ENCODE measurements at regions not wholly inside any gene's neighbourhood (a gene's known extent, or its start where the extent isn't known, plus 50 kb on each side); places are given as distances from the start of the nearest gene placed in this dataset.

DNA sequence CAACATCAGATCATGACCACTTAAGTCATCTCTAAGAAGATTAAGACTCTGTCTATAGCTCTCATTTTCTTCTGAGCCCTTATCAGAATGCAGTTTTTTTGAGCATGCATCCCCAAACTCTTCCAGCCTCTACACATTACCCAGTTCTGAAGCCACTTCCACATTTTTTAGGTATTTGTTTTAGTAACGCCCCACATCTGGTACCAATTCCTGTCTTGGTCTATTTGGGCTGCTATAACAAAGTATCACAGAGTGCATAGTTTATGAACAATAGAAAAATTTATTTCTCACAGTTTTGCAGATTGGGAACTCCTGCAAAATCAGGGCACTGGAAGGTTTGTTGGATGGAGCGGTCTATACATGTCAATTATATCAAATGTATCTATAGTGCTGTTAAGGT lies 107.7 kb upstream of the KCND2 start:
- TF ChIP-seq, protein P1, sequence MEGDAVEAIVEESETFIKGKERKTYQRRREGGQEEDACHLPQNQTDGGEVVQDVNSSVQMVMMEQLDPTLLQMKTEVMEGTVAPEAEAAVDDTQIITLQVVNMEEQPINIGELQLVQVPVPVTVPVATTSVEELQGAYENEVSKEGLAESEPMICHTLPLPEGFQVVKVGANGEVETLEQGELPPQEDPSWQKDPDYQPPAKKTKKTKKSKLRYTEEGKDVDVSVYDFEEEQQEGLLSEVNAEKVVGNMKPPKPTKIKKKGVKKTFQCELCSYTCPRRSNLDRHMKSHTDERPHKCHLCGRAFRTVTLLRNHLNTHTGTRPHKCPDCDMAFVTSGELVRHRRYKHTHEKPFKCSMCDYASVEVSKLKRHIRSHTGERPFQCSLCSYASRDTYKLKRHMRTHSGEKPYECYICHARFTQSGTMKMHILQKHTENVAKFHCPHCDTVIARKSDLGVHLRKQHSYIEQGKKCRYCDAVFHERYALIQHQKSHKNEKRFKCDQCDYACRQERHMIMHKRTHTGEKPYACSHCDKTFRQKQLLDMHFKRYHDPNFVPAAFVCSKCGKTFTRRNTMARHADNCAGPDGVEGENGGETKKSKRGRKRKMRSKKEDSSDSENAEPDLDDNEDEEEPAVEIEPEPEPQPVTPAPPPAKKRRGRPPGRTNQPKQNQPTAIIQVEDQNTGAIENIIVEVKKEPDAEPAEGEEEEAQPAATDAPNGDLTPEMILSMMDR (IDR thresholded peaks at IDR 0.05; ENCODE audit: extremely low read depth, insufficient read depth, missing control alignments): no peak
- in situ Hi-C loops (cut with MboI; ENCODE audit: low pct_unique_long_range_greater_than_20kb, low sequenced_read_pairs, unreplicated experiment): no loop called here
- DNase-seq (ENCODE audit: low spot score): no peak

DNA sequence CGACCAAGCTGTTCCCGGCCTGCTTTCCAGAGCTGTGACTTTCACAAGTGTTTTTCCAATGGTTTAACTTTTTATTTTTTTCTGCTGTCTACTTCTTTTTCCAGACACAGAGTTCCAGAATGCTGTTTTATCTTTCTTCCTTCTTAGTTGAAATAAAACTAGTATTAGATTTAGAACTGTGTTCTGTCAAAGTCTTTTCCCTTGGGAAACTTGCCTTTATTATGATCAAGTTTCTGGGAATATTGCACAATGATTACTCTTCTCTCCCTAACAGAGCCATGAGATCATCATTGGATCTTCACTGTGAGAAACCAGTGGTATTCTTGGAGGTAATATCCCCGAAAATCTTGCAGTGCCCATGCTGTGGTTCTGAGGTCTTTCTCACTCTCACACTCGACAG lies 104.9 kb upstream of the KCND2 start:
- TF ChIP-seq, protein P1 (IDR thresholded peaks at IDR 0.05; ENCODE audit: extremely low read depth, insufficient read depth, missing control alignments): no peak
- no peak for DNase-seq (ENCODE audit: low spot score)
- in situ Hi-C loops (cut with MboI; ENCODE audit: low pct_unique_long_range_greater_than_20kb, low sequenced_read_pairs, unreplicated experiment): no loop called here

DNA sequence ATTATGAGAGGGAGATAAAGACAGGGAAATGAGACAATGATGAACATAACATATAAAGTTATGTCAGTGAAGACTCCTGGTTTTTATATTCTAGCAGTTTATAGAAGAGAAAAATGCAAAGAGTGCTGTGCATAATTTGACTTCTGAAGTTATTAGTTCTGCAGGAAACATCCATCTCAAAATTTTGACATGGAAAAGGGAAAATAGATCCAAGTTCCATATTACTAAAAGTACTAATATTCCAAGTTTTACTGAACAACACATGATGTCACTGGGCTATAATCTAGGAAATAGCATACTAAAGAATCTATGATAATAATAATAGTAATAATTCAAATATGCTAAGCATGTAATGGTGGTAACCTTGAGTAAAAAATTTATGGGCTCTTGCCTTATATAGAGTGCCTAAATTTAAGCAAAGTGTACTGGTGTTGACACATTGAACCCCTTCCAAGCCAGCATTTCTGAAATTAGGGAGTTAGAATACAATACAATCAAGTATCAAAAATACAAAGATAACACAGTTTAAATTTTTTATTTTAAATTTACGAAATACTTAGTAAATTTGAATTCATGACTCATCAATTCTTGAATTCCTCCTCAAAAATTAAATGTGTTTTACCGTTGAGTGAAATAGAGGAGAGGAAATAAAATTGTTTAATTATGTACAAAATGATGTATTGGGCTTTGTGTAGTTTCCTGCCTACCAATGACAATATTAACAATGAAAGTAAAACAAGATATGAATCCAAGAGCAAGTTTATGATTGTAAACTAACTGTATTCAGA lies 102.8 kb upstream of the KCND2 start:
- in situ Hi-C loops (cut with MboI; ENCODE audit: low pct_unique_long_range_greater_than_20kb, low sequenced_read_pairs, unreplicated experiment): no loop called here
- DNase-seq (ENCODE audit: low spot score): no peak
- TF ChIP-seq, protein P1 (IDR thresholded peaks at IDR 0.05; ENCODE audit: extremely low read depth, insufficient read depth, missing control alignments): no peak

DNA sequence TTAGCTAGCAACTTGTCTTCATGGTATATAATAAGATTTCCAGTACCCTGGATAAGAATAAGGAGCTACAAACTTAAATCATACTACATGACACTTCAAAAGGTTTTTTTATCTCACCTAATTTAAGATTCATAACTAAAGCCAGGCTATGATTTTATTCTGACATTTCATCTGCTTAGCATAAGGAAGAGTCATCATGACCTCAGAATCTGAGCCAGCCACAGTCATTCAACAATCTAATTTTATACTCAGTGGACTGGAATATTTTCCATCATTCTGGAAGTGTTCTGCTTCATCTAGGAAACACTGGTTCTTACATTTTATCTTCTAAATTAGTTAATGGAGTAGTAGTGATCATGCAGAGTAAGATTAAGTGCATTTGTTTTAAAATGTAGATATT lies 102.1 kb upstream of the KCND2 start:
- in situ Hi-C loops (cut with MboI; ENCODE audit: low pct_unique_long_range_greater_than_20kb, low sequenced_read_pairs, unreplicated experiment): no loop called here
- DNase-seq (ENCODE audit: low spot score): no peak
- TF ChIP-seq, protein P1 (IDR thresholded peaks at IDR 0.05; ENCODE audit: extremely low read depth, insufficient read depth, missing control alignments): no peak

DNA sequence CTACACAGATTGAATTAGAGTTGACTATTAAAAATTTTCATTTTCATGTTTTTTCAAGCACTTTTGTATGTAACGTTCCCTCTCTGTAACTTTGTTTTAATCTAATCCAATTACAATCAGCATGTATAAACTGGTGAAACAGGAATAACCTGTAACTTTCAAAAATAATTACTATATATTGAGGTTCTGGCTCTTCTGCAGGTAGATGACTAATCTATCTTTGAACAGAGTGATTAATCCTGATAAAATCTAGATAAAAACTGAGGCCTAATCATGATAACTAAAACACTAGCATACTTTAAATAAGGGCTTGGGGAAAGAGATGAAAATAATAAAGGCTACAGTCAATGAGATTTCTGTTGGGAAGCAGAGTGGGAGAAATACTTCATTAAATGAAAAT lies 101.6 kb upstream of the KCND2 start:
- in situ Hi-C loops (cut with MboI; ENCODE audit: low pct_unique_long_range_greater_than_20kb, low sequenced_read_pairs, unreplicated experiment): no loop called here
- no peak for DNase-seq (ENCODE audit: low spot score)
- TF ChIP-seq, protein P1 (IDR thresholded peaks at IDR 0.05; ENCODE audit: extremely low read depth, insufficient read depth, missing control alignments): no peak

DNA sequence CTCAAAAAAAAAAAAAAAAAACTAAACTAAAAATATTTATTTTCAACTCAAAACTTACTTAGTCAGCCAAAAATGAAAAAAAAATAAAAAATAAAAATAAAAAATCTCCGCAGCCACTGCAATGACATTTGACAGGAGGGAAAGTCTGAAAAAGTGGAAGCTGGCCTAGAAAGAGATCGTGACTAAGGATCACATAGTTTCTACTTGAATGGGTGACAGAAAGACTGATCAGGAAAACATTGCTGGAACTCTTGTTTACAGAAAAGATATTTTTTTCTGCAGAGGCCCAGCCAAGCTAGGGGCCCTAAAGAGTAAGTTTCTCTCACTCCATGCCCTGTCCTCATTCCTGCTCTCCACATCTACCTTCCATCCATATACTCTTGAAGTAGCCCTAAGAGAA lies 92.8 kb upstream of the KCND2 start:
- TF ChIP-seq, protein P1 (IDR thresholded peaks at IDR 0.05; ENCODE audit: extremely low read depth, insufficient read depth, missing control alignments): no peak
- no peak for DNase-seq (ENCODE audit: low spot score)
- in situ Hi-C loops (cut with MboI; ENCODE audit: low pct_unique_long_range_greater_than_20kb, low sequenced_read_pairs, unreplicated experiment): no loop called here

All from GM13977 (cell line).